PFSK-1 (cell line): ENCODE measurements at regions not wholly inside any gene's neighbourhood (a gene's known extent, or its start where the extent isn't known, plus 50 kb on each side); places are given as distances from the start of the nearest gene placed in this dataset.

Source experiments
- POLR2AphosphoS5 ChIP-seq: IDR thresholded peaks from 2 replicates; pipeline ENCODE4 v1.6.1; 2012; ENCODE audit warnings: low read depth, mild to moderate bottlenecking, control low read depth, low read length, moderate library complexity
- REST ChIP-seq, 2 experiments: IDR thresholded peaks; 2 replicates each; pipeline versions ENCODE4 v1.6.1 to v1.8.0; 2011 to 2012; ENCODE audit warnings: low read depth in 2 of 2, low read length in 2 of 2, control low read depth in 1 of 2, inconsistent platforms in 1 of 2, mild to moderate bottlenecking in 1 of 2, moderate library complexity in 1 of 2; ENCODE audit not compliant: insufficient read depth in 1 of 2
- SIN3A ChIP-seq: IDR thresholded peaks from 2 replicates; pipeline ENCODE4 v1.6.1; 2012; ENCODE audit warnings: mild to moderate bottlenecking, low read length, moderate library complexity, borderline replicate concordance; ENCODE audit not compliant: insufficient read depth
- TAF1 ChIP-seq: IDR thresholded peaks from 2 replicates; pipeline ENCODE4 v1.6.1; 2012; ENCODE audit warnings: low read length, control low read depth, borderline replicate concordance; ENCODE audit not compliant: insufficient read depth

- TF ChIP-seq POLR2AphosphoS5 = no peak
- no peak for TF ChIP-seq REST (IDR thresholded peaks at IDR 0.05; ENCODE audit: insufficient read depth in 1 of 2, low read depth in 2 of 2, low read length in 2 of 2)
- no peak for TF ChIP-seq SIN3A
- TF ChIP-seq TAF1 = no peak
Observed at GRCh38 chr15:38019066-38019465, 84.6 kb downstream of the TMCO5A start.
